ENCODE measurements at regions not wholly inside any gene's neighbourhood (a gene's known extent, or its start where the extent isn't known, plus 50 kb on each side); places are given as distances from the start of the nearest gene placed in this dataset.

- Mint-ChIP-seq H3K27me3 (peaks cover 3% of the 10 kb centered on the region), H3K36me3 (no peaks in the 10 kb centered on the region), H3K4me1 (ENCODE audit: unreplicated experiment) (no peaks in the 10 kb centered on the region), H3K9me3 (no peaks in the 10 kb centered on the region), H3K27ac (no peak overlapping the region), H3K4me3 (no peak overlapping the region)
- TF ChIP-seq, protein P1, sequence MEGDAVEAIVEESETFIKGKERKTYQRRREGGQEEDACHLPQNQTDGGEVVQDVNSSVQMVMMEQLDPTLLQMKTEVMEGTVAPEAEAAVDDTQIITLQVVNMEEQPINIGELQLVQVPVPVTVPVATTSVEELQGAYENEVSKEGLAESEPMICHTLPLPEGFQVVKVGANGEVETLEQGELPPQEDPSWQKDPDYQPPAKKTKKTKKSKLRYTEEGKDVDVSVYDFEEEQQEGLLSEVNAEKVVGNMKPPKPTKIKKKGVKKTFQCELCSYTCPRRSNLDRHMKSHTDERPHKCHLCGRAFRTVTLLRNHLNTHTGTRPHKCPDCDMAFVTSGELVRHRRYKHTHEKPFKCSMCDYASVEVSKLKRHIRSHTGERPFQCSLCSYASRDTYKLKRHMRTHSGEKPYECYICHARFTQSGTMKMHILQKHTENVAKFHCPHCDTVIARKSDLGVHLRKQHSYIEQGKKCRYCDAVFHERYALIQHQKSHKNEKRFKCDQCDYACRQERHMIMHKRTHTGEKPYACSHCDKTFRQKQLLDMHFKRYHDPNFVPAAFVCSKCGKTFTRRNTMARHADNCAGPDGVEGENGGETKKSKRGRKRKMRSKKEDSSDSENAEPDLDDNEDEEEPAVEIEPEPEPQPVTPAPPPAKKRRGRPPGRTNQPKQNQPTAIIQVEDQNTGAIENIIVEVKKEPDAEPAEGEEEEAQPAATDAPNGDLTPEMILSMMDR (conservative IDR thresholded peaks at IDR 0.05), result no peak
- no peak for DNase-seq (ENCODE audit: extremely low spot score, unreplicated experiment)
Observed at GRCh38 chr3:80159990-80160506, 392.2 kb upstream of the ROBO1 start.

DNA sequence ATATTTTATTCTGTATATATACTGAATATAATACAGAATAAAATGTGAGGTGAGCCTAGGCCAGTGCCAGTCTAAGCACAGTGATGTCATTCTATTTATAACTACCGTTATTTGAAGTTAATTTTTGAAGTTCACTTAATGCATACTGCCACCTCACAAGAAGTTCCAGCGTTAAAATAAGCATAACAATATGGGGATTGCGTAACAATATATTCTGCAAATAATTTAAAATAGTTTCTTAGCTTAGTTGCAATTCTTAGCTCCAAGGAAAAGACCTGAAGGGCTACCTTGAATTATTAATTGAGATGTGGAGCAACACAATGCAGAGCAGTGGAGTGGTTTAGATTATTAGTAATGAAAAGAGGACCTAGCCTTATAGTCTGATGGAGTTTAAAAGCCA is 390.5 kb upstream of the ROBO1 start:
- Mint-ChIP-seq H3K4me1 (ENCODE audit: unreplicated experiment) (no peaks in the 10 kb centered on the region), H3K27ac (no peak overlapping the region), H3K4me3 (no peak overlapping the region), H3K9me3 (no peaks in the 10 kb centered on the region), H3K27me3 (peaks cover 3% of the 10 kb centered on the region), H3K36me3 (no peaks in the 10 kb centered on the region)
- DNase-seq (ENCODE audit: extremely low spot score, unreplicated experiment), result no peak
- TF ChIP-seq, protein P1 (conservative IDR thresholded peaks at IDR 0.05), result no peak

DNA sequence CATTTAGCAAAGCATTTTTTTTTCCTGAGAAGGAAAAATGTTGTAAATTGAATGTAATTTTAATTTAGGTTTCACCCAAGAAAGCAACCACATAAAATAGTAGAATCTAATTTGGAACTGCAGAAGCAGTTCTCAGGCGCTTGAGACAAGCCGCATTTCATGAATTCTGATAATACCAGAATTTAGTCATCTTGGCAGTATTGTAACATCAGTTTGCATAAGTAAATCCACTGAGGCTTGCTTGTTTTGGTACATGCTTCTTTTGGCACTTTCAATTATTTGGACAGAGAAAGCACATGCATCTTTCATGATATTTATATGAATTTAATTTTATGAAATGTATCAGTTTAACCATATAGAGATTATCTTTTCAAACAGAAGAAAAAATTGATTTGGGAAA is 389.7 kb upstream of the ROBO1 start:
- Mint-ChIP-seq H3K27ac (no peak overlapping the region), H3K4me1 (ENCODE audit: unreplicated experiment) (no peaks in the 10 kb centered on the region), H3K9me3 (no peaks in the 10 kb centered on the region), H3K4me3 (no peak overlapping the region), H3K36me3 (no peaks in the 10 kb centered on the region), H3K27me3 (peaks cover 3% of the 10 kb centered on the region)
- TF ChIP-seq, protein P1 (conservative IDR thresholded peaks at IDR 0.05), result no peak
- no peak for DNase-seq (ENCODE audit: extremely low spot score, unreplicated experiment)

GRCh38 chr3:80152692-80153091 is 384.9 kb upstream of the ROBO1 start:
- no peak overlapping the region for H3K27ac Mint-ChIP-seq
- H3K4me1 Mint-ChIP-seq (ENCODE audit: unreplicated experiment), result no peaks in the 10 kb centered on the region
- no peaks in the 10 kb centered on the region for H3K9me3 Mint-ChIP-seq

GRCh38 chr3:80142714-80143113 is 374.9 kb upstream of the ROBO1 start:
- Mint-ChIP-seq H3K36me3 (no peaks in the 10 kb centered on the region), H3K27me3 (no peaks in the 10 kb centered on the region), H3K9me3 (peaks cover 7% of the 10 kb centered on the region), H3K4me1 (ENCODE audit: unreplicated experiment) (no peaks in the 10 kb centered on the region), H3K27ac (no peak overlapping the region), H3K4me3 (no peak overlapping the region)
- no peak for DNase-seq (ENCODE audit: extremely low spot score, unreplicated experiment)
- TF ChIP-seq, protein P1 (conservative IDR thresholded peaks at IDR 0.05), result no peak

More at GRCh38 chr3:80152692-80153091, 384.9 kb upstream of the ROBO1 start:
- no peak for DNase-seq (ENCODE audit: extremely low spot score, unreplicated experiment)
- no peaks in the 10 kb centered on the region for H3K27me3 Mint-ChIP-seq
- H3K4me3 Mint-ChIP-seq, result no peak overlapping the region
- TF ChIP-seq, protein P1 (conservative IDR thresholded peaks at IDR 0.05), result no peak
- H3K36me3 Mint-ChIP-seq, result no peaks in the 10 kb centered on the region

DNA sequence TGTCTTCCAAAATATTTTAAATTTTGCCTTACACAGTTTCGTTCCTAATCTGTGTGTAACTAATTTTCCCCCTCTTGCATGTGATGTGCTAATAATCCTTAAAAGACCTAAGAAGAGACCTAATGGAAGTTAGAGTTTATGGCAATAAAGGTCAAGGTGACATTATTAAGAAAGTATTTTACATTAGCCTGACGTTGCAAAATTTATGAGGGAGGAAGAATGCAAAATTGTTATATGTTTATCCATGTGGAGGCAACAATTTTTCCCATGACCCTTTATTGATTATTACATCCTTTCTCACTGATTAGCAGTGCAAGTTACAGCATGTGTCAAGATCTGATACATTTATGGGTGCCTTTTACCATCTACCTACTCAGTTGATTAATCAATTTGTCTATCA is 373.8 kb upstream of the ROBO1 start:
- Mint-ChIP-seq H3K27me3 (no peaks in the 10 kb centered on the region), H3K9me3 (peaks cover 7% of the 10 kb centered on the region), H3K4me3 (no peak overlapping the region), H3K36me3 (no peaks in the 10 kb centered on the region), H3K27ac (no peak overlapping the region), H3K4me1 (ENCODE audit: unreplicated experiment) (no peaks in the 10 kb centered on the region)
- TF ChIP-seq, protein P1 (conservative IDR thresholded peaks at IDR 0.05), result no peak
- DNase-seq (ENCODE audit: extremely low spot score, unreplicated experiment), result no peak
